ENCODE measurements at regions not wholly inside any gene's neighbourhood (a gene's known extent, or its start where the extent isn't known, plus 50 kb on each side); places are given as distances from the start of the nearest gene placed in this dataset.

GRCh38 chrX:46185923-46186810 is 359.1 kb downstream of the ZNF674 start:
- intact Hi-C loops (cut with DNase I): no loop called here
- 39% methylated on average over 7 of the region's 7 CpGs for WGBS (ENCODE audit: insufficient coverage, low coverage, low lambda C conversion rate, missing lambda C conversion rate)
- no peaks in the 10 kb centered on the region for H3K9me3 ChIP-seq
- no peak for DNase-seq
- H3K27me3 ChIP-seq: no peaks in the 10 kb centered on the region
- H3K4me1 ChIP-seq: no peaks in the 10 kb centered on the region
- H3K4me3 ChIP-seq: no peak overlapping the region
- no peaks in the 10 kb centered on the region for H3K36me3 ChIP-seq
- no peak for TF ChIP-seq CTCF (IDR thresholded peaks at IDR 0.05)
- TF ChIP-seq POLR2A (IDR thresholded peaks at IDR 0.05): no peak
- no peak overlapping the region for H3K27ac ChIP-seq
- peak in 1 of 4 donors; percentile 32 for ATAC-seq

GRCh38 chrX:46184749-46185148 is 360.5 kb downstream of the ZNF674 start:
- H3K4me1 ChIP-seq: no peaks in the 10 kb centered on the region
- H3K27ac ChIP-seq: no peak overlapping the region
- DNase-seq (no peak), ATAC-seq (no peak)
- no peaks in the 10 kb centered on the region for H3K36me3 ChIP-seq
- TF ChIP-seq POLR2A (IDR thresholded peaks at IDR 0.05) (no peak), CTCF (IDR thresholded peaks at IDR 0.05) (no peak)
- no peak overlapping the region for H3K4me3 ChIP-seq
- intact Hi-C loops (cut with DNase I): no loop called here
- H3K27me3 ChIP-seq: no peaks in the 10 kb centered on the region
- H3K9me3 ChIP-seq: no peaks in the 10 kb centered on the region
- WGBS (ENCODE audit: insufficient coverage, low coverage, low lambda C conversion rate, missing lambda C conversion rate): 38% methylated on average over 2 of the region's 2 CpGs

GRCh38 chrX:46180258-46180687 is 364.9 kb downstream of the ZNF674 start:
- DNase-seq: no peak
- Histone ChIP-seq H3K27ac (no peak overlapping the region), H3K36me3 (no peaks in the 10 kb centered on the region), H3K9me3 (no peaks in the 10 kb centered on the region), H3K4me1 (no peaks in the 10 kb centered on the region), H3K27me3 (no peaks in the 10 kb centered on the region), H3K4me3 (no peak overlapping the region)
- no peak for ATAC-seq
- TF ChIP-seq POLR2A (IDR thresholded peaks at IDR 0.05) (no peak), CTCF (IDR thresholded peaks at IDR 0.05) (no peak)
- intact Hi-C loops (cut with DNase I): no loop called here
- 50% methylated on average over 2 of the region's 3 CpGs for WGBS (ENCODE audit: insufficient coverage, low coverage, low lambda C conversion rate, missing lambda C conversion rate)

- TF ChIP-seq POLR2A (IDR thresholded peaks at IDR 0.05) (no peak), CTCF (IDR thresholded peaks at IDR 0.05) (no peak)
- no peaks in the 10 kb centered on the region for H3K36me3 ChIP-seq
- ATAC-seq (peak in 1 of 4 donors; percentile 39), DNase-seq (no peak)
- no peak overlapping the region for H3K27ac ChIP-seq
- H3K4me1 ChIP-seq: no peaks in the 10 kb centered on the region
- intact Hi-C loops (cut with DNase I): no loop called here
- H3K27me3 ChIP-seq: no peaks in the 10 kb centered on the region
- WGBS (ENCODE audit: insufficient coverage, low coverage, low lambda C conversion rate, missing lambda C conversion rate): 43% methylated on average over 3 of the region's 3 CpGs
- H3K4me3 ChIP-seq: no peak overlapping the region
- H3K9me3 ChIP-seq: no peaks in the 10 kb centered on the region
Measured at GRCh38 chrX:46179748-46180147, 365.5 kb downstream of the ZNF674 start.
